Stomach smooth muscle (tissue), 2 donors: ENCODE measurements at regions not wholly inside any gene's neighbourhood (a gene's known extent, or its start where the extent isn't known, plus 50 kb on each side); places are given as distances from the start of the nearest gene placed in this dataset.

Experiments
- H3K27ac ChIP-seq: one replicate; pipeline ENCODE4 v1.7.0; 2013; ENCODE audit warnings: mild to moderate bottlenecking, low read length, inconsistent platforms
- H3K27me3 ChIP-seq, 2 donors: one replicate each; pipeline ENCODE4 v1.7.0; 2013; ENCODE audit warnings: low read length in 2 of 2; ENCODE audit not compliant: insufficient read depth in 2 of 2, control insufficient read depth in 1 of 2
- H3K36me3 ChIP-seq, 2 donors: one replicate each; pipeline ENCODE4 v1.7.0; 2013; ENCODE audit warnings: low read length in 2 of 2; ENCODE audit not compliant: control insufficient read depth in 2 of 2, insufficient read depth in 2 of 2
- H3K4me1 ChIP-seq: one replicate; pipeline ENCODE4 v1.7.0; 2013; ENCODE audit warnings: low read length; ENCODE audit not compliant: control insufficient read depth, insufficient read depth
- H3K4me3 ChIP-seq, 2 donors: one replicate each; pipeline ENCODE4 v1.7.0; 2013; ENCODE audit warnings: low read length in 2 of 2
- H3K9ac ChIP-seq, 2 donors: one replicate each; pipeline ENCODE4 v1.7.0; 2013; ENCODE audit warnings: low read length in 2 of 2, mild to moderate bottlenecking in 1 of 2
- H3K9me3 ChIP-seq, 2 donors: one replicate each; pipeline ENCODE4 v1.7.0; 2013; ENCODE audit warnings: low read length in 2 of 2; ENCODE audit not compliant: control insufficient read depth in 2 of 2
- donor health status: healthy.
- donor health status: Pancreatic carcinoma.

DNA sequence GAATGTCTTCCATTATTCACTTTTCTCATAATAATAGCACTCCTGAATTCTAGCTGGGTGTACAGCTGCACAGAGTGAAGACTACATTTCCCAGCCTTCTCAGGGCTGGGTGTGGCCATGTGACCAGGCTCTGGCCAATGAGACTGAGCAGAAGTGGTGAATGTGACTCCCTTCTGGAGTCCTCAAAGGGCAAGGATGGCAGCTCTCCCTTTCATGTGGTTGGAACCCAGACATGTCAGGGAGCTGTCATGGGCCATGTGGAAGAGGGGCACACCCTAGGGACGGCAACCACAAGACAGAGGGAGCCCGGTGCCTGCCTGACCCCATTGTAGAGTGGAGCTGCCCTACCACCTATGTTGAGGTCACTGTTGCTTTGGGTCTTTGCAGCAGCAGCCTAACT is 312.8 kb upstream of the SULF2 start:
- H3K9ac ChIP-seq: no peak overlapping the region
- H3K36me3 ChIP-seq: no peaks in the 10 kb centered on the region
- H3K27me3 ChIP-seq: no peaks in the 10 kb centered on the region
- no peaks in the 10 kb centered on the region for H3K9me3 ChIP-seq
- no peak overlapping the region for H3K4me3 ChIP-seq
- peaks cover 6% of the 10 kb centered on the region for H3K4me1 ChIP-seq
- H3K27ac ChIP-seq: no peak overlapping the region

DNA sequence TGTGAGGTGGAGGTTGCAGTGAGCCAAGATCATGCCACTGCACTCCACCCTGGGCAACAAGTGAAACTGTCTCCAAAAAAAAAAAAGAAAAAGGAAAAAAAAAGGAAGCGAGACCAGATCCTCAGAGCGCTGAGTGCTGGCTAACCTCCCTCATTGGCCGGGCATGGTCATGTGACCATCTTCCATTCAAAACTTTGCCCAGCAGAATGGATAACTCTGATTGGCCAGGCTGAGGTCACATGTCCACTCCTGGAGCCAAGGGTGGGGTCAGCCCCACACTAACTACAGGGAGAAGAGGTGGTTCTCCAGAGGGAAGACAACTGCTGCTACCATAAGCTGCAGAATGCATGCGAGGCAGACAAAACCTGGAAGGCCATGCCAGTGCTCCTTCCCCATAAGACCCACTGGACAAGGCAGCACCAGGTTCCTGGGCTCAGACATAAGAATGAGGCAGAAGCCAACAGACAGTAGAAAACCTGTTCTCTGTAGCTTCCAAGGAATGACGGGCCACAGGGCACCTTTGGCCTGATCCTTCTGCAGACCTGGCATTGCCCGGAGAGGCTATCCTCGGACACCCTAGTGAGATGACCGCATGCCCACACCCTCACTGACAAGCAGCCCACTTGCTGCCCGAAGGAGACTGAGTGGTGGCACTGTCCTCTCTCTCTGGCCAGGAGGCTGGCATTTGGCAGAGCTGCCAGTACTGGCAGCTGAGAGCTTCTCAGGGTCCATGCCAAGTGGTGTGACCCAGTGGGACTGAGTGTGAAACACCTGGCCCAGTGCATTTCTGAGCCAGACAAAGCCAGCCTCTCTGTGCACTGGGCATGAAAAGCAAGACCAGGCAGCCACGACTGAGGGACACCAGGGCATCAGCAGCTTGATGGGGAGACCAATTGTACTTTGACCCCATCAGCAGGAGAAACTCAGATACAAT is 311.9 kb upstream of the SULF2 start:
- Histone ChIP-seq H3K27ac (no peak overlapping the region), H3K9me3 (no peaks in the 10 kb centered on the region), H3K4me1 (peaks cover 6% of the 10 kb centered on the region), H3K27me3 (no peaks in the 10 kb centered on the region), H3K9ac (no peak overlapping the region), H3K36me3 (no peaks in the 10 kb centered on the region), H3K4me3 (no peak overlapping the region)

DNA sequence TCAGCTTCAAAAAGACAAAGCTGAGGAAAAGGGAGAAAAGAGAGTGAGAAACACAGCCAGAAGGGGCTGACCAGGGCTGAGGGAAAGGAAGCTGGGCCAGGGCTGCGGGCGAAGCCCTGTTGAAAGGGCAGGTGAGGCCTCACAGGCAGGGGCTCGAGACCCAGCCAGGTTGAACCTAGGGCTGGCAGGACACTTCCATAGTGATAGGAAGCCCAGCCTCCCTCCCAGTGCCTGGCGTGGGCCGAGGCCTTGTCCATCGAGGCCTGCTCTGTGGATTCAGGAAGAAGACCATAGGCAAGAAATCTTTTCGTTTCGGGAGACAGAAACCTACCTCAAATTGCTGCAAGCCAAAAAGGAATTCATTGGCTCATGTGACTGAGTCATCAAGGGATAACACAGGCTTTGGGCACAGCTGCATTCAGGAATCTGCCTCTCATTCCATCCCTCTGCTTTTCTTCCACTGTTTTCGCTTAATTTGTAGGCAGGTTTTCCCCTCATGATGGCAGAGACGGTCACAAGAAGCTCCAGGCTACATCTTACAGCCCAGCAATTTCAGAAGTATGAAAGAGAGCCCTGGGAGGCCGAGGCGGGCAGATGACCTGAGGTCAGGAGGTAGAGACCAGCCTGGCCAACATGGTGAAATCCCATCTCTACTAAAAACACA is 311.1 kb upstream of the SULF2 start:
- no peak overlapping the region for H3K27ac ChIP-seq
- no peak overlapping the region for H3K9ac ChIP-seq
- no peaks in the 10 kb centered on the region for H3K36me3 ChIP-seq
- H3K4me1 ChIP-seq: peaks cover 6% of the 10 kb centered on the region
- H3K9me3 ChIP-seq: no peaks in the 10 kb centered on the region
- no peak overlapping the region for H3K4me3 ChIP-seq
- H3K27me3 ChIP-seq: no peaks in the 10 kb centered on the region

DNA sequence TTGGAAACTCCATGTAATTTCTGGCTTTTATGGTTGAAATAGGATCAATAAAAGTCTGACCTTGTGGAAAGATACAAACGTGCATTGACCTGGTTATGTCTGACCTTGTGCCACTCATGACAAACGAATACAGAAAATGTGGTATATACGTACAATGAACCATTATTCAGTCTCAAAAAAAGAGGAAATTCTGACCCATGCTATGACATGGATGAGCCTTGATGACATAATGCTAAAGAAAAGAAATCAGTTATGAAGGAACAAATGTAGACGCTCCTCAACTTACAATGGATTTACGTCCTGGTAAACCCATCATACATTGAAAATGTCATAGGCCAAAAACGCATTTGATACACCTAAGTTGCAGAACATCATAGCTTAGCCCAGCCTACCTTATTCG is 309.7 kb upstream of the SULF2 start:
- no peak overlapping the region for H3K4me3 ChIP-seq

DNA sequence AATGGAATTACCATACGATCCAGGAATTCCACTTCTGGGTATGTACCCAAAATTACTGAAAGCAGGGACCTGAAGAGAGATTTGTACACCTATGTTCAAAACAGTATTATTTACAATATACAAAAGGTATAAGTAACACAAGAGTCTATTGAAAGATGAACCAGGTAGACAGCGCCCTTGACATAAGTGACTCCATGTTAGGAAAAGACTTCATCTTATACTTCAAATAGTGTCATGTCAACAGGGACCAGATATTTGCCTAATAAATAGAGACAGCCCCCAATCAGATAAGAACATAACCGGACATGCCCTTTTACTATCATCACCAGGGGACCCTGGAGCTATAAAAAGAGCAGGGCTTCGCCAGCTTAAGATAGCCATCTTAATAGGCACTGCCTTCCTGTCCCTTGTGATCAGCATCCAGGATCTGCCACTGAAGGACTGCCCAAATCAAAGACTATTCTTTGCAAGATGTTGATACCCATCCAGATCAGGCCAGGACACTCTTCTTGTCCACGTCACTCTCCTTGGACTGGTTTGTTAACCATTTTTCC is 309.0 kb upstream of the SULF2 start:
- Histone ChIP-seq H3K36me3 (no peaks in the 10 kb centered on the region), H3K9me3 (no peaks in the 10 kb centered on the region), H3K4me1 (peaks cover 3% of the 10 kb centered on the region), H3K4me3 (no peak overlapping the region), H3K27ac (no peak overlapping the region), H3K9ac (no peak overlapping the region), H3K27me3 (peaks cover 0 to 2% of the 10 kb centered on the region in 2 donors)

More for the DNA sequence above, 309.7 kb upstream of the SULF2 start:
- Histone ChIP-seq H3K9me3 (no peaks in the 10 kb centered on the region), H3K27ac (no peak overlapping the region), H3K4me1 (peaks cover 6% of the 10 kb centered on the region), H3K27me3 (peaks cover 0 to 2% of the 10 kb centered on the region in 2 donors), H3K9ac (no peak overlapping the region), H3K36me3 (no peaks in the 10 kb centered on the region)

DNA sequence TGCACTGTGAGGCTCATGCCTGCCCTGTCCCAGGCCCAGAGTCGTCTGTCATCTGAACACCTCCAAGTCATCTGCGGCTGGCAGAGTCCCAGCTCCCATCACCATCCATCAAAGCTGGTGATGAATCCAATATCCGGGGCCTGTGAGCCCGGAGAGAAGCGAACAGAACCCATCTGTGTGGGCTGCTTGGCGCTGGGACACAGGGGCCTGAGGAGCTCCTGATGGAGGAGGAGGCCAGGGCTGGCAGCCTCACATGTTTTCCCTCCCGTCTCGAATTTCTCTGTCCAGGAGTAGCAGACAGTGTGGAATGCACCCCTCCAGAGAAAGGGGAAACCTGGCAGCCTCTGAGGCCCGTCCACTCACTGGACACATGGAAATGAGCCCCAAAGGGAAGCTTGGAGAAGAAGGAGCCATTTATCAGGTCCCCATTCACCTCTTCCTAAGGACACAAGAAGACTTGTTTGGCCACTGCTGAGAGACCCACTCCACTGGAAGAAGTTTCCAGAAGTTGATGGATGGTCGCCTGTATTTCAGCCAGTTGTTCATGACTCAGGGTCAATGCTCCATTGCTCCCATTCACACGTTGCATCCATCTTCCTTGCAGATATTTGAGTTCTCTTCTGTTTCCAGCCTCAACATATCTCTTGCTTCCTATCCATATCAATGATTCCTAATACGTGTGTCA is 307.5 kb upstream of the SULF2 start:
- no peaks in the 10 kb centered on the region for H3K9me3 ChIP-seq
- H3K36me3 ChIP-seq: no peaks in the 10 kb centered on the region
- H3K27me3 ChIP-seq: peaks cover 0 to 2% of the 10 kb centered on the region in 2 donors
- H3K4me1 ChIP-seq: no peaks in the 10 kb centered on the region
- no peak overlapping the region for H3K4me3 ChIP-seq
- no peak overlapping the region for H3K9ac ChIP-seq
- no peak overlapping the region for H3K27ac ChIP-seq

DNA sequence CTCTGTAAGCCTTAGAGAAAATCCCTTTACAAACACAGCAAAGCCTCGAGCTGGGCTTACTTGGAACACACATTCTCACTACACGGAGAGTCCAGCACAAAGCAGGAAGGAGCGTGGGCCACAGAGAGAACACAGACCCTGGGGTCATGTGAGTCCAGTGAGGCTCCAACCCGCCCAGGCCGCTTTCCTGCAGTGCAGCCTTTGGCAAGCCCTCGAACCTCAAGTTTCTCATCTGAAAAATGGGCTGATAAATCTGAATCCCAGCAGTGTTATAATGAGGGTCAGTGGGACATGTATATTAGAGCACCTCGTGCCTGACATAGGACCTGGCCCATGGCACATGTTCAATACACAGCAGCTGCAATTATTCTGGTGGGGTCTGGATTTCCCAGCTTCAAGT is 305.5 kb upstream of the SULF2 start:
- Histone ChIP-seq H3K4me3 (no peak overlapping the region), H3K27ac (no peak overlapping the region), H3K4me1 (no peaks in the 10 kb centered on the region), H3K36me3 (no peaks in the 10 kb centered on the region), H3K9me3 (no peaks in the 10 kb centered on the region), H3K27me3 (peaks cover 0 to 2% of the 10 kb centered on the region in 2 donors), H3K9ac (no peak overlapping the region)

DNA sequence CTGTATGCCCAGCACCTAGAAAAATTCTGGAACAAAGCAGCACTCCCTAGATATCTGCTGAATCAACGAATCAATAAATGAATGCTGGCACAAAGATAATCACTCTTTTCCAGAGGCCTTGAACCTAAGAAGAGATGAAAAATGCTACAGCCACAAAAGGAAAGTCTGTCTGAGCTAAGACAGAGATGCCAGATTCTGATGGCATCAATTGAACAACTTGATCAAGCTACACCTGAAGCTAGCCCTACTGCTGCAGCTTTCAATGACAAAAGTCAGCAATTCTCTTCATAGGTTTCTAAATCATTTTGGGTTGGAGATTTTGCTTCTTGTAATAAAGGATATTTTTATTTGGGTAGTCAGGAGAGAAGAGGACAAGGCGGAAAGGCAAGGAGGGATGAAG is 305.0 kb upstream of the SULF2 start:
- no peaks in the 10 kb centered on the region for H3K9me3 ChIP-seq

DNA sequence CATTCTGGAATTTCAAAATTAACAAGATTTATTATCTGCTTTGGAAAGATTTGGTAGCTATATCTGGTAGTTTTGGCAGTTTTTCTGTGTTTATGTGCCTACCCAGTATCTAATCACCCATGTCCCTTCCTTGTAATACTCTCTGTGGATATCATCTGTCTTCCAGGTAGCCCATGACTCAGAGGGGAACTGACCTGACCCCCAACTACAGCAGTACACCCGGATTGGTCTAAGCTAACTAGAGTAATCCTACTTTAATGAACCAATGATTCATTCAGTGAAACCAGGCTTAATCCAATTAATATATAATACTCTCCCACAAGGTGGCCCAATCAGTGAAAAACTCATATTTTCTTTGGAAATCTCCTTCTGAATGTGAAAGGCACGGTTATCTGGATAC is 295.3 kb upstream of the SULF2 start:
- Histone ChIP-seq H3K4me3 (no peak overlapping the region), H3K9me3 (no peaks in the 10 kb centered on the region), H3K27ac (no peak overlapping the region), H3K4me1 (no peaks in the 10 kb centered on the region), H3K9ac (no peak overlapping the region), H3K36me3 (no peaks in the 10 kb centered on the region), H3K27me3 (peaks cover 0 to 4% of the 10 kb centered on the region in 2 donors)

More for the DNA sequence above, 305.0 kb upstream of the SULF2 start:
- Histone ChIP-seq H3K4me1 (no peaks in the 10 kb centered on the region), H3K27ac (no peak overlapping the region), H3K36me3 (no peaks in the 10 kb centered on the region), H3K27me3 (peaks cover 0 to 2% of the 10 kb centered on the region in 2 donors), H3K9ac (no peak overlapping the region), H3K4me3 (no peak overlapping the region)

DNA sequence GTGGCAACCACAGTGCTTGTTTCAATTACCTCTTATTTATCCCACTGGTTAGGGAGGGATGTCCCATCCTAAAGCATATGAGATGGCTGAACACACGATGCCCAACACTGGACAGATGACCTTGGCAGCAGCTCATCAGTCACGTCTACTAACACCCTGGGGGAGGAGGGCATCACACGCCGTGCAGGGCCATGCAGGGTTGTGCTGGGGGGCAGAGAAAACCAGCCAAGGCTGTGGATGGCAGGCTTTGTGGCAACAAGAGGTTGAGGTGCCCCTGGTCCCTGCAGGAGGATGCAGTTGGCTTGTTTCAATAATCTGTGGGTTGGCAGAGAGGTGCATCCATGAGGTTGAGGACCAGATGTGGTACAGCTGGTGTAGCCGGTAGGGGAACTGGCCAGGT is 293.7 kb upstream of the SULF2 start:
- Histone ChIP-seq H3K4me1 (no peaks in the 10 kb centered on the region), H3K27me3 (peaks cover 0 to 4% of the 10 kb centered on the region in 2 donors), H3K36me3 (no peaks in the 10 kb centered on the region), H3K4me3 (no peak overlapping the region), H3K9ac (no peak overlapping the region), H3K27ac (no peak overlapping the region), H3K9me3 (no peaks in the 10 kb centered on the region)
